Mesenchymal stem cell (in vitro differentiated cells and primary cell): ENCODE measurements at regions not wholly inside any gene's neighbourhood (a gene's known extent, or its start where the extent isn't known, plus 50 kb on each side); places are given as distances from the start of the nearest gene placed in this dataset.

Source experiments
- DNase-seq: peaks from one replicate; pipeline ENCODE4 v3.0.0-alpha.2; 2013
- H2AFZ ChIP-seq: one replicate; pipeline ENCODE4 v1.6.1; 2013; ENCODE audit warnings: low read depth, mild to moderate bottlenecking, control low read depth, inconsistent platforms, low read length, moderate library complexity
- H2AK5ac ChIP-seq: 2 replicates; pipeline ENCODE4 v1.6.1; 2013; ENCODE audit warnings: low read length, moderate library complexity, mild to moderate bottlenecking, inconsistent platforms; ENCODE audit not compliant: severe bottlenecking
- H2BK120ac ChIP-seq: one replicate; pipeline ENCODE4 v1.6.1; 2013; ENCODE audit warnings: low read depth, mild to moderate bottlenecking, inconsistent platforms, low read length, moderate library complexity
- H2BK12ac ChIP-seq, 2 experiments: one replicate each; pipeline ENCODE4 v1.6.1; 2013; ENCODE audit warnings: inconsistent platforms in 2 of 2, low read length in 2 of 2, mild to moderate bottlenecking in 2 of 2, moderate library complexity in 2 of 2, control low read depth in 1 of 2
- H2BK15ac ChIP-seq: one replicate; pipeline ENCODE4 v1.6.1; 2013; ENCODE audit warnings: mild to moderate bottlenecking, low read depth, inconsistent platforms; ENCODE audit not compliant: poor library complexity, severe bottlenecking
- H2BK5ac ChIP-seq: 2 replicates; pipeline ENCODE4 v1.6.1; 2013; ENCODE audit warnings: low read depth, mild to moderate bottlenecking, low read length, control low read depth, inconsistent platforms; ENCODE audit not compliant: poor library complexity, severe bottlenecking
- H3K14ac ChIP-seq, 2 experiments: one replicate each; pipeline ENCODE4 v1.6.1; 2013; ENCODE audit warnings: inconsistent platforms in 2 of 2, low read length in 2 of 2, control low read depth in 1 of 2, mild to moderate bottlenecking in 1 of 2, moderate library complexity in 1 of 2
- H3K18ac ChIP-seq, 2 experiments: one replicate each; pipeline ENCODE4 v1.6.1; 2013; ENCODE audit warnings: inconsistent platforms in 2 of 2, low read length in 2 of 2, control low read depth in 1 of 2, low read depth in 1 of 2, mild to moderate bottlenecking in 1 of 2
- H3K23ac ChIP-seq, 2 experiments: one replicate each; pipeline ENCODE4 v1.6.1; 2013; ENCODE audit warnings: inconsistent platforms in 2 of 2, low read length in 2 of 2, mild to moderate bottlenecking in 2 of 2, moderate library complexity in 2 of 2, control low read depth in 1 of 2
- H3K27ac ChIP-seq: 2 replicates; pipeline ENCODE4 v1.5.1; 2013; ENCODE audit warnings: mild to moderate bottlenecking, moderate library complexity, low read length, control low read depth, inconsistent platforms; ENCODE audit not compliant: poor library complexity, severe bottlenecking
- H3K27me3 ChIP-seq, 2 experiments: 2 replicates each; pipeline versions ENCODE4 v1.6.1 to v1.7.0; 2013; ENCODE audit warnings: low read length in 2 of 2, mild to moderate bottlenecking in 2 of 2, moderate library complexity in 2 of 2, control low read depth in 1 of 2, inconsistent platforms in 1 of 2; ENCODE audit not compliant: control insufficient read depth in 1 of 2, insufficient read depth in 1 of 2
- H3K36me3 ChIP-seq, 2 experiments: 2 replicates each; pipeline versions ENCODE4 v1.6.1 to v1.7.0; 2013; ENCODE audit warnings: low read length in 2 of 2, control low read depth in 1 of 2, inconsistent platforms in 1 of 2, low read depth in 1 of 2, mild to moderate bottlenecking in 1 of 2; ENCODE audit not compliant: insufficient read depth in 2 of 2, control insufficient read depth in 1 of 2
- H3K4ac ChIP-seq, 2 experiments: one replicate each; pipeline ENCODE4 v1.6.1; 2013; ENCODE audit warnings: inconsistent platforms in 2 of 2, low read length in 2 of 2, mild to moderate bottlenecking in 2 of 2, moderate library complexity in 2 of 2, control low read depth in 1 of 2, low read depth in 1 of 2
- H3K4me1 ChIP-seq: 2 replicates; pipeline ENCODE4 v1.6.1; 2013; ENCODE audit warnings: low read depth, low read length, control low read depth; ENCODE audit not compliant: control insufficient read depth, insufficient read depth
- H3K4me2 ChIP-seq: 2 replicates; pipeline ENCODE4 v1.6.1; 2013; ENCODE audit warnings: low read length, mild to moderate bottlenecking, inconsistent platforms; ENCODE audit not compliant: poor library complexity, severe bottlenecking
- H3K4me3 ChIP-seq, 2 experiments: 2 replicates each; pipeline versions ENCODE4 v1.5.1 to v1.7.0; 2013; ENCODE audit warnings: low read length in 2 of 2, mild to moderate bottlenecking in 2 of 2, control low read depth in 1 of 2, low read depth in 1 of 2; ENCODE audit not compliant: insufficient read depth in 1 of 2
- H3K79me1 ChIP-seq: replicated peaks from 2 replicates; pipeline ENCODE4 v1.6.1; 2013; ENCODE audit warnings: mild to moderate bottlenecking, control low read depth, low read length, inconsistent platforms; ENCODE audit not compliant: poor library complexity, severe bottlenecking
- H3K9ac ChIP-seq: 2 replicates; pipeline ENCODE4 v1.7.0; 2013; ENCODE audit warnings: mild to moderate bottlenecking, low read length, moderate library complexity
- H3K9me3 ChIP-seq: 2 replicates; pipeline ENCODE4 v1.7.0; 2013; ENCODE audit warnings: mild to moderate bottlenecking, low read length; ENCODE audit not compliant: control insufficient read depth
- H4K8ac ChIP-seq: one replicate; pipeline ENCODE4 v1.6.1; 2013; ENCODE audit warnings: inconsistent platforms, mild to moderate bottlenecking, low read length, moderate library complexity
- H4K91ac ChIP-seq: one replicate; pipeline ENCODE4 v1.6.1; 2013; ENCODE audit warnings: mild to moderate bottlenecking, low read length, inconsistent platforms
- WGBS: methylation state at CpG from one replicate; pipeline ENCODE4 v1.1.7; 2013; ENCODE audit warnings: mixed read lengths; 5-methylcytosine and 5-hydroxymethylcytosine counted together

DNA sequence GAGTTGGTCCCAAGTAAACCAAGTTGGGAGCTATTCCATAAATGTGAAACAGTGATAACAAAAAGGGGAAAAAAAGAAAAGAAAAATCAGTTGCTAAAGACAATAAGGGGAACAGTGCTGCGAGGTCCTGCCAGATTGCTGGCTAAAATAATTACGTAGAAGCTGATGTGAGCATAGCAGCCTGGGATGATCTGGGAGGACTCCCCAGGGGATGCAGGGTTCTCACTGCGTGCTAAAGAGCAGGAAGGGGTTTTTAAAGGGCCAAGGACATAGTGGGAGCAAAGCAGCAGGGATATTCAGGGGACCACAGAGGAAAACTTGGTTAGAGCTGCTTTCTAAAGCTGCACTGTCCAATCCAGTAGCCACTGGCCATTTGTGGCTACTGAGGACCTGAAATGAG is 133.0 kb upstream of the UMPS start:
- Histone ChIP-seq H3K79me1 (no peaks in the 10 kb centered on the region), H3K36me3 (no peaks in the 10 kb centered on the region), H2BK15ac (no peak overlapping the region), H2BK5ac (no peak overlapping the region), H3K9ac (no peak overlapping the region), H2AFZ (no peak overlapping the region), H3K27ac (no peak overlapping the region), H3K4me2 (no peak overlapping the region), H3K9me3 (no peaks in the 10 kb centered on the region), H3K4ac (no peak overlapping the region), H3K18ac (no peak overlapping the region), H3K4me3 (no peak overlapping the region), H3K23ac (no peak overlapping the region), H2AK5ac (no peak overlapping the region), H3K4me1 (no peaks in the 10 kb centered on the region), H2BK120ac (no peak overlapping the region), H4K8ac (no peak overlapping the region), H3K14ac (no peak overlapping the region), H4K91ac (no peak overlapping the region), H2BK12ac (no peak overlapping the region), H3K27me3 (peaks cover 0 to 31% of the 10 kb centered on the region in 2 experiments)
- DNase-seq, result no peak
- WGBS, result 54% methylated on average over 3 of the region's 3 CpGs

DNA sequence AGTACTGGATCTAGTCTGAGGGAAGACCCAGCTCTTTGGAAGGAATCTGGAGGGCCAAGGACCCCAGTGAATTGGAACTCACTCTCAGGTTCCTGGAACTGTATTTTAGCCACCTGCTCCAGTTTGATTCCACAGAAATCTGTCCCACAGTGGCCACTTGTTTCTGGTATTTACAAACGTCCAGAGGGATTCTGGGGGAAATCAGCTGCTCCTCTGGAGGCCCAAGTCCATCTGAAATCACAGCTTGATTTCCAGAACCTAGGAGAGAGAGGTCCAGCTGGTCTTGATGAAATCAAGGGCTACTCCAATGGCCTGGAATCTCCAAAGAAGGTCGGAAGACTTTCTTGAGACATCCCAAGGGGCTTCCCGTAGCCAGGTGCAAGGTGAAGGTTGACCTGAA is 132.3 kb upstream of the UMPS start:
- Histone ChIP-seq H3K4ac (no peak overlapping the region), H3K79me1 (no peaks in the 10 kb centered on the region), H3K9me3 (no peaks in the 10 kb centered on the region), H3K23ac (no peak overlapping the region), H4K91ac (no peak overlapping the region), H3K27me3 (peaks cover 0 to 31% of the 10 kb centered on the region in 2 experiments), H2AFZ (no peak overlapping the region), H2BK15ac (no peak overlapping the region), H3K14ac (no peak overlapping the region), H2BK12ac (no peak overlapping the region), H2AK5ac (no peak overlapping the region), H2BK5ac (no peak overlapping the region), H3K27ac (no peak overlapping the region), H4K8ac (no peak overlapping the region), H3K9ac (no peak overlapping the region), H3K4me3 (no peak overlapping the region), H3K36me3 (no peaks in the 10 kb centered on the region), H3K18ac (no peak overlapping the region), H3K4me1 (no peaks in the 10 kb centered on the region), H3K4me2 (no peak overlapping the region), H2BK120ac (no peak overlapping the region)
- WGBS, result 68% methylated on average over 3 of the region's 3 CpGs
- no peak for DNase-seq

DNA sequence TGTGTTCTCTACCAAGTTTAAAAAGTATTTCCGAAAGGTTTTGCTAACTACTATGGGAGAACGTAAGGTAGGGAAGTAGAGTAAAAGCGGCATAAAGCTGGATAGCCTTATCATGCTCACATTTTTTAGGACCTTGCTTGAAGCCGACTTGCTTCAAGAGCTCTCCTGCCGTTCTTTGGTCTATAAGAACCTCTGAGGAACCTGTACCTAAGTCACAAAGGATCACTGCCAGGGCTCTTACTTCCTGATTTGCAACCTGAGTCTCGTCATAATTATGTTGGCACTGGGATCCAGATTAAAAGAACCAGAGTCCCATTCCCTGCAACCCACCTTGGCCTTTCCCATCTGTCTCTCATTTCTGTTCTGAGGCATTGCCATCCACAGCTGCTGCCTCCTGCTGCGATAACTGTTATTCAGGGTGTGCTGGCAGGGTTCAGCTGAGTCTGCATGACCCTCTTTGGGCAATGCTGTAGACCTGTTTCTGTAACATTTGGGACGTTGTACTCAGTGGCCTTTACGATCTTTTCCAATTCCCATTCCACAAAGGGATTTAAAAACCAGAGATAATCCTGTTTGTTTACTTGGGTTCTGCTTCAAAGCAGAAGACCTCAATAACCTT is 131.0 kb upstream of the UMPS start:
- H2BK120ac ChIP-seq, result no peak overlapping the region
- no peak overlapping the region for H2BK15ac ChIP-seq
- no peak overlapping the region for H3K27ac ChIP-seq

DNA sequence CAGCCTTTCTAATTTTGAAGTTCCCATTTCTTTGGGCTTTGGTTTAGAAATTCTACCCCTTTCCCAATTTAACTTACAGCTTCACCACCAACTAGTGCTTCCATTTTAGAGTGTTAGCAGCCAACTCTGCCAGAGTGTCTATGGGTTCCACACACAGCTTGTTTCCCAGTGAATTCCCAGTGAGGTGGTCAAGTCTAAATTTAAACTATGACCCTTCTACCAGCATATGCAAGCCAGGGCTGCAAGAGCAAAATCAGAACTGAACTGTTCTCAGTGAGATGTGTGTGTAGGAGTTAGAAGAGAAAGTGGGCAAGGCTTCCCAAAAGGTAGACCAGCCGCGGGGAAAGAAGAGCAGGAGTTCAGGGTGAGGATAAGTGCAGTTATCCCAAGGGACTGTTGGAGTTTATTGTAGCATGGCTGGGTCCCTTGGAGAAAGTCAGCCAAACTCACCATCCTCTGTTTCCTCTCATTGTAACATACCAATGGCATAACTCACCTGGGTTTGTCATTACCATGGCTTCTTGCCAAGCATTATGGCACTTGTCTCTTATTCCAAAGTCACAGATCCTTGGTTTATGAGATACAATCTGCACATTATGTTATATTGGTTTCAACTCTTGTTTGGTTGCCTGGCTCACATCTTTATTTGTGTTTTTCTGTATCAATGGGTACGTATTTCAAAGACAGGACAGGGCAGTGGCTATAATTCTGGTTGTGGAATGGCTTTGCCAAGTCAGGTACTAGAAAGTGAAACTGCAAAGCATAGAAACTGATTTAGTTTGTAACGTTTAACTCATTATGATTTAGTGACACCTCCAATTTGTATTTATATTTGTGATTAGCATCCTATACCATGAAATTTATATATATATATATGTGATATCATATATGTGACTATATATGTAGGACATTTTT is 130.2 kb upstream of the UMPS start:
- no peak overlapping the region for H4K91ac ChIP-seq
- H3K27me3 ChIP-seq, result peaks cover 0 to 32% of the 10 kb centered on the region in 2 experiments
- H2BK5ac ChIP-seq, result no peak overlapping the region
- no peak overlapping the region for H3K18ac ChIP-seq
- H3K4me3 ChIP-seq, result no peak overlapping the region
- no peaks in the 10 kb centered on the region for H3K4me1 ChIP-seq
- H3K36me3 ChIP-seq, result no peaks in the 10 kb centered on the region
- H3K9me3 ChIP-seq, result no peaks in the 10 kb centered on the region
- H2BK15ac ChIP-seq, result no peak overlapping the region
- no peak overlapping the region for H4K8ac ChIP-seq
- no peak overlapping the region for H2AK5ac ChIP-seq
- H3K79me1 ChIP-seq, result no peaks in the 10 kb centered on the region
- no peak overlapping the region for H2AFZ ChIP-seq
- no peak overlapping the region for H3K9ac ChIP-seq
- 79% methylated on average over 3 of the region's 4 CpGs for WGBS
- no peak overlapping the region for H3K4ac ChIP-seq
- H3K23ac ChIP-seq, result no peak overlapping the region
- H2BK12ac ChIP-seq, result no peak overlapping the region
- H2BK120ac ChIP-seq, result no peak overlapping the region
- H3K27ac ChIP-seq, result no peak overlapping the region
- DNase-seq, result no peak
- H3K4me2 ChIP-seq, result no peak overlapping the region
- no peak overlapping the region for H3K14ac ChIP-seq

More for the DNA sequence above, 131.0 kb upstream of the UMPS start:
- Histone ChIP-seq H3K9me3 (no peaks in the 10 kb centered on the region), H3K4me1 (no peaks in the 10 kb centered on the region), H2BK12ac (no peak overlapping the region), H3K36me3 (no peaks in the 10 kb centered on the region), H4K91ac (no peak overlapping the region), H3K9ac (no peak overlapping the region), H2BK5ac (no peak overlapping the region), H4K8ac (no peak overlapping the region), H3K27me3 (peaks cover 0 to 32% of the 10 kb centered on the region in 2 experiments), H3K14ac (no peak overlapping the region), H3K4me3 (no peak overlapping the region), H3K4me2 (no peak overlapping the region), H2AK5ac (no peak overlapping the region), H3K4ac (no peak overlapping the region), H3K18ac (no peak overlapping the region), H2AFZ (no peak overlapping the region), H3K23ac (no peak overlapping the region), H3K79me1 (no peaks in the 10 kb centered on the region)
- 82% methylated on average over 9 of the region's 9 CpGs for WGBS
- DNase-seq, result no peak
